ENCODE measurements at regions not wholly inside any gene's neighbourhood (a gene's known extent, or its start where the extent isn't known, plus 50 kb on each side); places are given as distances from the start of the nearest gene placed in this dataset.

DNA sequence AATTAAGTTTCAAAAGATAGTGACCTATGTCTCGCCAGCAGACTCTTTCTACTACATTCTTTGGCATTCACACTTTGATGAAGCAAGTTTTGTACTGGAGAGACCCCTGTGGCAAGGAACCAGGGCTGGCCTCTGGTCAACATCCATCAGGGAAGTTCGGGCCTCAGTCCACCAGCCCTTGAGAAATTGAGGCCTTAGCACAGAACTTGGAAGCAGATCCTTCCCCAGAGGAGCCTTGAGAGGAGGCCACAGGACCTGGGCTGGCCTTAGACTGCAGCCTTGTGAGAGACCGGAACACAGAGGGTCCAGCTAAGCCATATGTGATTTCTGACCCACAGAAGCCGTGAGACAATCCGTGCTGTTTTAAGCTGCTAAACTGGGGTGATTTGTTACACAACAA, 317.9 kb downstream of the ZSWIM6 start:
- ChIA-PET CTCF (interaction anchor here (1.0 to 1.8 kb wide), 2 partner anchors 9 kb away, joined by 5 to 10 read pairs; no protein-coding TSS in a partner anchor), POLR2A (no interaction called here)
- no peaks in the 10 kb centered on the region for H3K79me2 ChIP-seq (ENCODE audit: control insufficient read depth, insufficient read depth, low read length)
- H3K9me3 ChIP-seq (replicated peaks; ENCODE audit: control insufficient read depth, insufficient read depth, low read length) = no peaks in the 10 kb centered on the region
- no peaks in the 10 kb centered on the region for H3K4me1 ChIP-seq (ENCODE audit: control insufficient read depth, extremely low read depth, insufficient read depth, low read length)
- H3K4me2 ChIP-seq (ENCODE audit: insufficient read depth, low read length) = no peak overlapping the region
- intact Hi-C loops (cut with micrococcal nuclease) (no loop called here), dilution Hi-C loops (cut with MboI; ENCODE audit: extremely low pct_ligation_motif_present, low sequenced_read_pairs) (no loop called here)
- TF ChIP-seq FOS (IDR thresholded peaks at IDR 0.05; ENCODE audit: borderline replicate concordance, insufficient read depth, low read length) (no peak), POLR2AphosphoS5 (IDR thresholded peaks at IDR 0.05; ENCODE audit: insufficient read depth, low read depth, low read length) (no peak), JUN (IDR thresholded peaks at IDR 0.05; ENCODE audit: borderline replicate concordance, insufficient read depth, insufficient read length, low read depth) (no peak), EZH2 (IDR thresholded peaks at IDR 0.05; ENCODE audit: borderline replicate concordance, low read depth, low read length, severe bottlenecking) (no peak), GATA2 (IDR thresholded peaks at IDR 0.05; ENCODE audit: insufficient read depth, insufficient read length, low read depth, low read length) (no peak), MYC (IDR thresholded peaks at IDR 0.05; ENCODE audit: low read depth, low read length) (no peak), POLR2A (IDR thresholded peaks at IDR 0.05; ENCODE audit: low read depth, low read length) (no peak), CTCF (IDR thresholded peaks at IDR 0.05; ENCODE audit: extremely low read depth in 1 of 2, insufficient read depth in 1 of 2, low read depth in 1 of 2, low read length in 2 of 2) (no peak)
- TF ChIP-seq, protein P1, sequence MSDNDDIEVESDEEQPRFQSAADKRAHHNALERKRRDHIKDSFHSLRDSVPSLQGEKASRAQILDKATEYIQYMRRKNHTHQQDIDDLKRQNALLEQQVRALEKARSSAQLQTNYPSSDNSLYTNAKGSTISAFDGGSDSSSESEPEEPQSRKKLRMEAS (IDR thresholded peaks at IDR 0.05; ENCODE audit: insufficient read depth, insufficient read length) = no peak
- FAIRE-seq (no peak), DNase-seq (ENCODE audit: low read depth, low spot score) (no peak)
- BruUV-seq (replicated peaks) = no TSS peak
- peaks cover 15 to 22% of the 10 kb centered on the region in 2 experiments for H3K27me3 ChIP-seq (ENCODE audit: control insufficient read depth in 2 of 2, insufficient read depth in 2 of 2, low read length in 2 of 2)
- H3K9me1 ChIP-seq (replicated peaks; ENCODE audit: control insufficient read depth, extremely low read depth, insufficient read depth, low read length) = no peaks in the 10 kb centered on the region
- no peak overlapping the region for H2AFZ ChIP-seq (ENCODE audit: low read depth, low read length)
- H3K9ac ChIP-seq (replicated peaks; ENCODE audit: extremely low read depth, insufficient read depth, low read length) = no peak overlapping the region
- no peak overlapping the region for H3K27ac ChIP-seq (ENCODE audit: insufficient read depth, low read depth, low read length)
- H3K4me3 ChIP-seq (replicated peaks in 1 of 3; ENCODE audit: insufficient read depth in 1 of 3, low read depth in 1 of 3, low read length in 3 of 3) = no peak overlapping the region
- H4K20me1 ChIP-seq (replicated peaks; ENCODE audit: control insufficient read depth, extremely low read depth, insufficient read depth, low read length) = no peaks in the 10 kb centered on the region
- no peaks in the 10 kb centered on the region for H3K36me3 ChIP-seq (ENCODE audit: control insufficient read depth in 2 of 2, extremely low read depth in 1 of 2, insufficient read depth in 2 of 2, low read length in 2 of 2)
